ENCODE measurements at regions not wholly inside any gene's neighbourhood (a gene's known extent, or its start where the extent isn't known, plus 50 kb on each side); places are given as distances from the start of the nearest gene placed in this dataset.

DNA sequence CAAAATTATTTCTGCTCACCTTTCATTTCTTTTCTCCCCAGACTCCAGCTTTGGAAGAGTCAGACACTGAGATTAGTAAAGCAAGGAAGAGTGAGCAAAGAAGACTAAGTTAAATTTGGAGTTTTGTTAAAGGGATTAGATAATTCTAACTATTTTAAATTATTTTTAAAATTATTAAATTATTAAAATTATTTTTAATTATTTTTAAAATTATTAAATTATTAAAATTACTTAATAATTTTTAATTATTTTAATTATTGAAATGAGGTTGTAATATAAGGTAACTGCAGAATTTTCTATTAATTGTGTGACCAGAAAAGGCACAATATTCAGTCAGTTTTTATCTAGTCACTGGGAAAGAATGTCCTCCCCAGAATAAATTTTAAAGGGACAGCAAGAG is 185.0 kb upstream of the EOMES start:
- H3K27me3 Mint-ChIP-seq, result no peaks in the 10 kb centered on the region

DNA sequence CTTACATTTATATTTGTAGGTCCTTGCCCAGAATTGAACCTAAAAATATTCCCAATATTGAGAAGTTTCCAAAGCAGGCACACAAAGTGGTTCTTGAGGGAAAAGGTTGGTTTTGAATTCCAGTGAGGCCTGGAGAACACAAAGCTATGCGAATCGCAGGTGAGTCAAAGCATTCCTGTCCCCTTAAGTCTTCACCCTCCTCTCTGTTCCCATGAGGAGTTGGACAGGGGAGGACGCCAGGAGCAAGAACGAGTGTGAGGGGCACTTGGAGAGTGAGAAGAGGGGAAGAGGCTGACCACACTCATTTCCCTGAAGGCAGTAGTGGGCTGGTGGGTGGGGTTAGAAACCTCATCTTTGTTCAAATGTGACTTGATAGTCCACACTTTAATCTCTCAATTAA is 185.8 kb upstream of the EOMES start:
- no peak overlapping the region for H3K27ac Mint-ChIP-seq
- CTCF ChIA-PET, result interaction anchor here (0.6 kb wide), 1 partner anchor 16 kb away, joined by 4 read pairs; no protein-coding TSS in a partner anchor

More for the DNA sequence above, 185.0 kb upstream of the EOMES start:
- intact Hi-C loops (cut with DNase I, micrococcal nuclease), result no loop called here
- Histone ChIP-seq H3K27me3 (ENCODE audit: control insufficient read depth in 1 of 2, insufficient read depth in 2 of 2, low read length in 2 of 2) (no peaks in the 10 kb centered on the region), H3K4me1 (ENCODE audit: insufficient read depth, low read length) (peaks cover 8% of the 10 kb centered on the region), H3K36me3 (ENCODE audit: insufficient read depth, low read length) (no peaks in the 10 kb centered on the region), H3K27ac (ENCODE audit: low read depth in 1 of 2, low read length in 2 of 2) (no peak overlapping the region), H3K4me3 (ENCODE audit: low read length) (no peak overlapping the region), H3K9me3 (ENCODE audit: control insufficient read depth in 1 of 2, insufficient read depth in 1 of 2, low read length in 2 of 2) (no peaks in the 10 kb centered on the region)
- no peak for ATAC-seq (ENCODE audit: poor library complexity)
- Mint-ChIP-seq H3K36me3 (ENCODE audit: low read depth) (no peaks in the 10 kb centered on the region), H3K4me3 (no peak overlapping the region), H3K9me3 (no peaks in the 10 kb centered on the region), H3K4me1 (ENCODE audit: low read depth) (peaks cover 26% of the 10 kb centered on the region), H3K27ac (no peak overlapping the region)
- DNase-seq, result no peak
- ChIA-PET CTCF (no interaction called here), POLR2A (no interaction called here)
- TF ChIP-seq, protein P1, sequence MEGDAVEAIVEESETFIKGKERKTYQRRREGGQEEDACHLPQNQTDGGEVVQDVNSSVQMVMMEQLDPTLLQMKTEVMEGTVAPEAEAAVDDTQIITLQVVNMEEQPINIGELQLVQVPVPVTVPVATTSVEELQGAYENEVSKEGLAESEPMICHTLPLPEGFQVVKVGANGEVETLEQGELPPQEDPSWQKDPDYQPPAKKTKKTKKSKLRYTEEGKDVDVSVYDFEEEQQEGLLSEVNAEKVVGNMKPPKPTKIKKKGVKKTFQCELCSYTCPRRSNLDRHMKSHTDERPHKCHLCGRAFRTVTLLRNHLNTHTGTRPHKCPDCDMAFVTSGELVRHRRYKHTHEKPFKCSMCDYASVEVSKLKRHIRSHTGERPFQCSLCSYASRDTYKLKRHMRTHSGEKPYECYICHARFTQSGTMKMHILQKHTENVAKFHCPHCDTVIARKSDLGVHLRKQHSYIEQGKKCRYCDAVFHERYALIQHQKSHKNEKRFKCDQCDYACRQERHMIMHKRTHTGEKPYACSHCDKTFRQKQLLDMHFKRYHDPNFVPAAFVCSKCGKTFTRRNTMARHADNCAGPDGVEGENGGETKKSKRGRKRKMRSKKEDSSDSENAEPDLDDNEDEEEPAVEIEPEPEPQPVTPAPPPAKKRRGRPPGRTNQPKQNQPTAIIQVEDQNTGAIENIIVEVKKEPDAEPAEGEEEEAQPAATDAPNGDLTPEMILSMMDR (IDR thresholded peaks at IDR 0.05), result no peak

GRCh38 chr3:27910456-27910855 is 188.3 kb upstream of the EOMES start:
- Mint-ChIP-seq H3K9me3 (no peaks in the 10 kb centered on the region), H3K36me3 (ENCODE audit: low read depth) (no peaks in the 10 kb centered on the region), H3K27me3 (no peaks in the 10 kb centered on the region), H3K27ac (no peak overlapping the region), H3K4me3 (no peak overlapping the region), H3K4me1 (ENCODE audit: low read depth) (no peaks in the 10 kb centered on the region)
- H3K27me3 ChIP-seq (ENCODE audit: control insufficient read depth in 1 of 2, insufficient read depth in 2 of 2, low read length in 2 of 2), result no peaks in the 10 kb centered on the region
- intact Hi-C loops (cut with DNase I, micrococcal nuclease), result no loop called here
- H3K9me3 ChIP-seq (ENCODE audit: control insufficient read depth in 1 of 2, insufficient read depth in 1 of 2, low read length in 2 of 2), result no peaks in the 10 kb centered on the region
- DNase-seq (no peak), ATAC-seq (ENCODE audit: poor library complexity) (no peak)
- H3K36me3 ChIP-seq (ENCODE audit: insufficient read depth, low read length), result no peaks in the 10 kb centered on the region
- H3K4me1 ChIP-seq (ENCODE audit: insufficient read depth, low read length), result peaks cover 4% of the 10 kb centered on the region
- TF ChIP-seq, protein P1 (IDR thresholded peaks at IDR 0.05), result no peak
- H3K4me3 ChIP-seq (ENCODE audit: low read length), result no peak overlapping the region
- no peak overlapping the region for H3K27ac ChIP-seq (ENCODE audit: low read depth in 1 of 2, low read length in 2 of 2)
- CTCF ChIA-PET, result no interaction called here
- POLR2A ChIA-PET, result no interaction called here

More for the DNA sequence above, 185.8 kb upstream of the EOMES start:
- no peaks in the 10 kb centered on the region for H3K36me3 ChIP-seq (ENCODE audit: insufficient read depth, low read length)
- peaks cover 8% of the 10 kb centered on the region for H3K4me1 ChIP-seq (ENCODE audit: insufficient read depth, low read length)
- H3K27me3 Mint-ChIP-seq, result no peaks in the 10 kb centered on the region
- H3K4me1 Mint-ChIP-seq (ENCODE audit: low read depth), result peaks cover 23% of the 10 kb centered on the region
- no peak overlapping the region for H3K4me3 Mint-ChIP-seq
- H3K9me3 ChIP-seq (ENCODE audit: control insufficient read depth in 1 of 2, insufficient read depth in 1 of 2, low read length in 2 of 2), result no peaks in the 10 kb centered on the region
- no peak overlapping the region for H3K27ac ChIP-seq (ENCODE audit: low read depth in 1 of 2, low read length in 2 of 2)
- H3K36me3 Mint-ChIP-seq (ENCODE audit: low read depth), result no peaks in the 10 kb centered on the region
- POLR2A ChIA-PET, result no interaction called here
- no peak for DNase-seq
- ATAC-seq (ENCODE audit: poor library complexity), result no peak
- TF ChIP-seq, protein P1 (IDR thresholded peaks at IDR 0.05), result no peak
- intact Hi-C loops (cut with DNase I, micrococcal nuclease), result no loop called here
- no peaks in the 10 kb centered on the region for H3K27me3 ChIP-seq (ENCODE audit: control insufficient read depth in 1 of 2, insufficient read depth in 2 of 2, low read length in 2 of 2)
- H3K4me3 ChIP-seq (ENCODE audit: low read length), result no peak overlapping the region
- no peaks in the 10 kb centered on the region for H3K9me3 Mint-ChIP-seq
